Stimulated activated CD4-positive, alpha-beta T cell treated with anti-CD3 and anti-CD28 coated beads, Interleukin-4, amount 100 ng/mL, for 4 hours (primary cell): ENCODE measurements at regions not wholly inside any gene's neighbourhood (a gene's known extent, or its start where the extent isn't known, plus 50 kb on each side); places are given as distances from the start of the nearest gene placed in this dataset.
"Not testable (repeated sequence)": the region's sequence is repeated elsewhere in the genome, so short reads cannot be mapped to it uniquely, and the experiment has no call there.

ENCODE experiments used
- DNase-seq, 2 experiments: peaks; one replicate each; pipeline ENCODE4 v3.0.0-alpha.2; 2020

DNA sequence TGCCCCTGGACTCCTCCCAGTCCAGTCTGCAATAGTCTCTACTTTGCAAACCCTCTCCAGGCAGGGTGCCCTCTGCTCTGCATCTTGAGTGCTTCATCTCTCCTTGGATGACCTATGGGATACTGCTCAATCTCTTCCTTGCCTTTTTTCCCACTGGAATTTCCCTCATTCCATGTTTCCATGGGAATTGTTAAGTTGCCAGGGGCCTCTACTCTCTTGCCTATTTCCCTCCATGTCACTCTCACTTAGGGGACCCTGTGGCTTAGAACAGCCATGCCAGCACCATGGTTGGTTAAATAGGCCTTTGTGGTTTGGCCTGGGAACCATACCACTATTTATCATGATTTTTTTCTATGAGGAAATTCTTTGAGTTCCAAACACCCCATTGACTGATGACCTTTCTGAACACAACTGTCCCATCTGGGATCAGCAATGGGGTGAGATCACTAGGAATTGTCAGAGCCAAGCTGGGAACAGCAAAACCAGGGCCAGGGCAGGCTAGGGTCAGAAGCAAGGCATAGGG is 91.4 kb upstream of the RBMS1 start:
- no peak for DNase-seq

DNA sequence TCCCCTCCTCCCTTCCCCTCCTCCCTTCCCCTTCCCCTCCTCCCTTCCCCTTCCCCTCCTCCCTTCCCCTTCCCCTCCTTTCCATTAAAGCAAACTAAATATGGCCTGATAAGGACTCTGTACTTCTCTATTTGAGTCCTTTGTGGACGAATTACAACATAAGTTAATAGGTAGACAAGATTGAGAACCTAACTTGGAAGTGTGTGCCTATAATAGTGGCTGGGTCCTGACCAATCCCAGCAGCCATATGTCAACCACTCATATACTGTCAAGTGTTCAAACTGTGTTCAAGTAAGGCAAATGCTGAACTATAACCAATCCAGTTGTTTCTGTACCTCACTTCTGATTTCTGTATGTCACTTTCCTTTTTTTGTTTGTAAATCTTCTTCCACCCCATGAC is 97.1 kb upstream of the RBMS1 start:
- no peak for DNase-seq

GRCh38 chr2:160592401-160592800 is 98.8 kb upstream of the RBMS1 start:
- no peak for DNase-seq

DNA sequence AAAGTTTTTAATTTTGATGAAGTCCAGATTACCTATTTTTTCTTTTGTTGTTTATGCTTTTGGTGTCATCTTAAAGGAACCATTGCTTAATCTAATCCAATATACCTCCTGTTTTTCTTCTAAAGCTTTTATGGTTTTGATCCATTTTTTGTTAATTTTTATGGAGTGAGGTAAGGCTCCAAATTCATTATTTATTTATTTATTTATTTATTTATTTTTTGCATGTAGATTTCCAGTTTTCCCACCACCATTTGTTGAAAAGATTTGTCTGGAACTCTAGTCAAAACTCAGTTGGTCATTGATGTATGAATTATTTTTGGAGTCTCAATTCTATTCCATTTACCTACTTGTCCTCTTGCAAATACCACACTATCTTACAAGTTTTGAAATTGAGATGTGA is 99.4 kb upstream of the RBMS1 start:
- DNase-seq, result no peak

GRCh38 chr2:160596441-160596840 is 102.8 kb upstream of the RBMS1 start:
- no peak for DNase-seq

DNA sequence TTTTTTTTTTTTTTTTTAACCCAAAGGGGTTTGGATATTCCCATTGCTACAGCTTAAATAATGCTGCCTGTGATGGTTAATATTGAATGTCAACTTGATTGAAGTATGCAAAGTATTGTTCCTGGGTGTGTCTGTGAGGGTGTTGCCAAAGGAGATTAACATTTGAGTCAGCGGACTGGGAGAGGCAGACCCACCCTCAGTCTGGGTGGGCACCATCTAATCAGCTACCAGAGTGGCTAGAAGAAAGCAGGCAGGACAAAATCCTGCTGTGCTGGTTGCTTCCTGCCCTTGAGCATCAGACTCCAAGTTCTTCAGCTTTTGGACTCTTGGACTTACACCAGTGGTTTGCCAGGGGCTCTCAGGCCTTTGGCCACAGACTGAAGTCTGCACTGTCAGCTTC is 106.8 kb upstream of the RBMS1 start:
- not testable (repeated sequence) for DNase-seq

GRCh38 chr2:160602073-160602472 is 108.5 kb upstream of the RBMS1 start:
- DNase-seq, result no peak

- no peak for DNase-seq
Observed at GRCh38 chr2:160603771-160604510, 110.3 kb upstream of the RBMS1 start.

- no peak for DNase-seq
Observed at GRCh38 chr2:160606341-160606740, 112.7 kb upstream of the RBMS1 start.

GRCh38 chr2:160608599-160608998 is 115.0 kb upstream of the RBMS1 start:
- no peak for DNase-seq

DNA sequence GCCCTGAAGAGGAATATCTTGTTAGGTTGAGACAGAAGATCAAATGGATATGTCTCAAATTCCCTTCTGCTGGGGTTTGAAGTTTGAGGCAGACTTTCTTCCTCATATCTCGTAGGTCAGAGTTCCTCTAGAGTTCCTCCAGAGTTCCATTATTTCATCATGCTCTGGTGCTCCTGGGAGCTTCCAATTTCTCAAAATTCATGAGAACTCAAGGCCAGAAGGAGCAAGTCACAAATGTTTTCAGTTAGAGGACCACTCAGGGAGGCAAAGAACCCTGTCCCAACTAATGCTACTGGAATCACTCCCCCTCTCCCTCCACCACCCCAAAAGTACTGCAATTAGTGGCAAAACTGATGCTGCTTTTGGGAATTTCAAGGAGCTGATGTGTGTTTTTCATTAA is 115.7 kb upstream of the RBMS1 start:
- DNase-seq, result no peak

GRCh38 chr2:160610041-160610440 is 116.4 kb upstream of the RBMS1 start:
- no peak for DNase-seq

- DNase-seq, result no peak
Observed at GRCh38 chr2:160612266-160612856, 118.8 kb upstream of the RBMS1 start.

- DNase-seq, result no peak
Observed at GRCh38 chr2:160613466-160614153, 120.0 kb upstream of the RBMS1 start.

GRCh38 chr2:160614391-160614790 is 120.8 kb upstream of the RBMS1 start:
- no peak for DNase-seq

- DNase-seq, result no peak
Observed at GRCh38 chr2:160615706-160616105, 122.1 kb upstream of the RBMS1 start.

DNA sequence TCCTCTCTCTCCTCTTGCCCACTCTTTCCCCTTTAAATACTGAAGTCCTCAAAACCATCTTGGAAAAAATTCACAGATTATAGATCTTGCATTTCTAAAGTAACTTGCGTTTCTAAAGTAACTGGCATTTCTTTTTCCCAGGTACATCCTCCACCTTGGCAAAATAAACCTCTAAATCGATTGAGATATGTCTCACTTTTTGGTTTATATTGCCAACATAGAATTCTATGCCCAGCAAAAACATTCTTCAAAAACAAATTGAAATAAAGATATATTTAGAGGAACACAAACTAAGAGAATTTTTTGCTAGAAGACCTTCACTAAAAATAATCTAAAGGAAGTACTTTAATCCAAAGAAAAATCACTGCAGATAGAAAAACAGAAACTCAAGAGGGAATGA is 122.5 kb upstream of the RBMS1 start:
- no peak for DNase-seq

- DNase-seq, result no peak
Observed at GRCh38 chr2:160621748-160622147, 128.1 kb upstream of the RBMS1 start.

GRCh38 chr2:160628020-160628637 is 134.5 kb upstream of the RBMS1 start:
- not testable (repeated sequence) for DNase-seq

- DNase-seq, result no peak
Observed at GRCh38 chr2:160628811-160629210, 135.2 kb upstream of the RBMS1 start.

GRCh38 chr2:160630801-160631590 is 137.4 kb upstream of the RBMS1 start:
- no peak for DNase-seq

- DNase-seq, result no peak
Observed at GRCh38 chr2:160632084-160632975, 138.7 kb upstream of the RBMS1 start.
